Mesothelial cell of epicardium (in vitro differentiated cells): ENCODE measurements at regions not wholly inside any gene's neighbourhood (a gene's known extent, or its start where the extent isn't known, plus 50 kb on each side); places are given as distances from the start of the nearest gene placed in this dataset.

Source experiments
- DNase-seq, 2 experiments: peaks; one replicate each; pipeline ENCODE4 v3.0.0; 2021; ENCODE audit warnings: low spot score in 2 of 2; ENCODE audit not compliant: unreplicated experiment in 2 of 2
- H3K27ac Mint-ChIP-seq: 2 replicates; pipeline ENCODE4 v1.8.0; 2021; ENCODE audit warnings: mixed read lengths
- H3K27me3 Mint-ChIP-seq: 2 replicates; pipeline ENCODE4 v1.8.0; 2021; ENCODE audit warnings: low read depth, mixed read lengths
- H3K36me3 Mint-ChIP-seq: 2 replicates; pipeline ENCODE4 v1.8.0; 2021; ENCODE audit warnings: mixed read lengths
- H3K4me1 Mint-ChIP-seq: 2 replicates; pipeline ENCODE4 v1.8.0; 2021; ENCODE audit warnings: mixed read lengths
- H3K4me3 Mint-ChIP-seq: 2 replicates; pipeline ENCODE4 v1.8.0; 2021; ENCODE audit warnings: mild to moderate bottlenecking, moderate library complexity, mixed read lengths
- H3K9me3 Mint-ChIP-seq: 2 replicates; pipeline ENCODE4 v1.8.0; 2021; ENCODE audit warnings: mixed read lengths
- CTCF ChIP-seq: fragments of 200-600 bp; sonication (generic); IDR thresholded peaks from one replicate; pipeline ENCODE4 v1.5.0; 2021; ENCODE audit warnings: antibody characterized with exemption; ENCODE audit not compliant: unreplicated experiment

GRCh38 chr9:38277601-38278200 lies 114.8 kb upstream of the ALDH1B1 start:
- H3K27me3 Mint-ChIP-seq: peaks cover 14% of the 10 kb centered on the region
- no peaks in the 10 kb centered on the region for H3K9me3 Mint-ChIP-seq
- no peaks in the 10 kb centered on the region for H3K36me3 Mint-ChIP-seq

GRCh38 chr9:38276771-38277439 lies 115.6 kb upstream of the ALDH1B1 start:
- DNase-seq: no peak
- Mint-ChIP-seq H3K4me1 (peaks cover 9% of the 10 kb centered on the region), H3K27ac (no peak overlapping the region), H3K36me3 (no peaks in the 10 kb centered on the region), H3K27me3 (peaks cover 21% of the 10 kb centered on the region), H3K4me3 (no peak overlapping the region), H3K9me3 (no peaks in the 10 kb centered on the region)
- TF ChIP-seq CTCF: no peak

More at GRCh38 chr9:38277601-38278200, 114.8 kb upstream of the ALDH1B1 start:
- no peak for TF ChIP-seq CTCF
- Mint-ChIP-seq H3K27ac (no peak overlapping the region), H3K4me1 (peaks cover 9% of the 10 kb centered on the region), H3K4me3 (no peak overlapping the region)
- no peak for DNase-seq

GRCh38 chr9:38274800-38275199 lies 117.7 kb upstream of the ALDH1B1 start:
- H3K9me3 Mint-ChIP-seq: no peaks in the 10 kb centered on the region
- no peak overlapping the region for H3K4me3 Mint-ChIP-seq
- peaks cover 18% of the 10 kb centered on the region for H3K27me3 Mint-ChIP-seq
- no peaks in the 10 kb centered on the region for H3K36me3 Mint-ChIP-seq
- H3K27ac Mint-ChIP-seq: no peak overlapping the region
- no peak for TF ChIP-seq CTCF
- DNase-seq: no peak
- peaks cover 9% of the 10 kb centered on the region for H3K4me1 Mint-ChIP-seq

- H3K27me3 Mint-ChIP-seq: peaks cover 23% of the 10 kb centered on the region
- TF ChIP-seq CTCF: no peak
- no peak for DNase-seq
- H3K4me3 Mint-ChIP-seq: no peak overlapping the region
- H3K27ac Mint-ChIP-seq: no peak overlapping the region
- H3K4me1 Mint-ChIP-seq: peaks cover 6% of the 10 kb centered on the region
- no peaks in the 10 kb centered on the region for H3K36me3 Mint-ChIP-seq
- no peaks in the 10 kb centered on the region for H3K9me3 Mint-ChIP-seq
These were observed 119.8 kb upstream of the ALDH1B1 start for GRCh38 chr9:38272710-38273109.

- Mint-ChIP-seq H3K9me3 (peaks cover 2% of the 10 kb centered on the region), H3K27me3 (peaks cover 23% of the 10 kb centered on the region), H3K4me3 (no peak overlapping the region), H3K27ac (no peak overlapping the region), H3K4me1 (peaks cover 6% of the 10 kb centered on the region), H3K36me3 (no peaks in the 10 kb centered on the region)
- DNase-seq: no peak
- no peak for TF ChIP-seq CTCF
These were observed 120.7 kb upstream of the ALDH1B1 start for GRCh38 chr9:38271666-38272241.
